GM23248 (cell line): ENCODE measurements at regions not wholly inside any gene's neighbourhood (a gene's known extent, or its start where the extent isn't known, plus 50 kb on each side); places are given as distances from the start of the nearest gene placed in this dataset.
A peak's percentile ranks its signal among the peaks of the same experiment; 100 is the strongest.

Experiments used
- DNase-seq: peaks from one replicate; pipeline ENCODE4 v3.0.0-alpha.2; 2015
- H2AFZ ChIP-seq: fragments of 200-600 bp; sonication (generic); 2 replicates; pipeline ENCODE4 v1.6.1; 2016; ENCODE audit warnings: antibody characterized with exemption
- H3F3A ChIP-seq: fragments of 200-600 bp; sonication (generic); 2 replicates; pipeline ENCODE4 v1.6.1; 2016; ENCODE audit warnings: mild to moderate bottlenecking, antibody characterized with exemption, mixed run types; ENCODE audit not compliant: insufficient read depth
- H3K27ac ChIP-seq: fragments of 200-600 bp; sonication (generic); 2 replicates; pipeline ENCODE4 v1.5.1; 2016; ENCODE audit warnings: mild to moderate bottlenecking
- H3K27me3 ChIP-seq: fragments of 200-600 bp; sonication (generic); replicated peaks from 2 replicates; pipeline ENCODE4 v1.6.1; 2016; ENCODE audit warnings: mild to moderate bottlenecking; ENCODE audit not compliant: insufficient read depth
- H3K36me3 ChIP-seq: fragments of 200-600 bp; sonication (generic); 2 replicates; pipeline ENCODE4 v1.6.1; 2016; ENCODE audit warnings: low read depth, mild to moderate bottlenecking
- H3K4me1 ChIP-seq: fragments of 200-600 bp; sonication (generic); 2 replicates; pipeline ENCODE4 v1.6.1; 2016; ENCODE audit warnings: mild to moderate bottlenecking; ENCODE audit not compliant: insufficient read depth
- H3K4me2 ChIP-seq: fragments of 200-600 bp; sonication (generic); one replicate; pipeline ENCODE4 v1.6.1; 2016; ENCODE audit warnings: mild to moderate bottlenecking; ENCODE audit not compliant: unreplicated experiment
- H3K4me3 ChIP-seq: fragments of 200-600 bp; sonication (generic); 2 replicates; pipeline ENCODE4 v1.5.1; 2016; ENCODE audit warnings: mild to moderate bottlenecking
- H3K79me2 ChIP-seq: fragments of 200-600 bp; sonication (generic); 2 replicates; pipeline ENCODE4 v1.6.1; 2016; ENCODE audit warnings: mild to moderate bottlenecking; ENCODE audit not compliant: insufficient read depth
- H3K9ac ChIP-seq: fragments of 200-600 bp; sonication (generic); 2 replicates; pipeline ENCODE4 v1.6.1; 2016; ENCODE audit warnings: mild to moderate bottlenecking
- H3K9me2 ChIP-seq: fragments of 200-600 bp; sonication (generic); 2 replicates; pipeline ENCODE4 v1.6.1; 2016; ENCODE audit warnings: mixed run types, mild to moderate bottlenecking, moderate library complexity; ENCODE audit not compliant: insufficient read depth
- H3K9me3 ChIP-seq: fragments of 200-600 bp; sonication (generic); one replicate; pipeline ENCODE4 v1.6.1; 2017; ENCODE audit warnings: low read depth
- H4K20me1 ChIP-seq: fragments of 200-600 bp; sonication (generic); 2 replicates; pipeline ENCODE4 v1.6.0; 2016; ENCODE audit not compliant: insufficient read depth
- EZH2 ChIP-seq: fragments of 200-600 bp; sonication (generic); IDR thresholded peaks from 2 replicates; pipeline ENCODE4 v1.6.1; 2018; ENCODE audit warnings: antibody characterized with exemption, mild to moderate bottlenecking; ENCODE audit not compliant: insufficient read depth, poor library complexity, severe bottlenecking
- EZH2phosphoT487 ChIP-seq: fragments of 200-600 bp; sonication (generic); IDR thresholded peaks from 2 replicates; pipeline ENCODE4 v1.6.1; 2018; ENCODE audit warnings: antibody characterized with exemption, moderate library complexity, mild to moderate bottlenecking, low read depth; ENCODE audit not compliant: insufficient read depth
- WGBS, 2 experiments: methylation state at CpG; one replicate each; pipeline ENCODE4 v1.1.6; 2015 to 2017; ENCODE audit warnings: low lambda C conversion rate in 2 of 2, low coverage in 1 of 2; ENCODE audit errors: missing lambda C conversion rate in 2 of 2; 5-methylcytosine and 5-hydroxymethylcytosine counted together
- in situ Hi-C: fragments of 300-500 bp; cut with MboI; formaldehyde crosslinking; loops from 2 replicates; pipeline ENCODE4 v1.15.0; 2020

GRCh38 chr5:6885581-6885980 is 172.3 kb downstream of the TENT4A start:
- no peaks in the 10 kb centered on the region for H3K27me3 ChIP-seq
- H3K4me2 ChIP-seq, result no peak overlapping the region
- DNase-seq, result no peak
- H3K4me3 ChIP-seq, result no peak overlapping the region
- H3K27ac ChIP-seq, result no peak overlapping the region
- H4K20me1 ChIP-seq, result no peaks in the 10 kb centered on the region
- H3K9me2 ChIP-seq, result no peaks in the 10 kb centered on the region
- no peaks in the 10 kb centered on the region for H3F3A ChIP-seq
- in situ Hi-C loops, result no loop called here
- peaks cover 2% of the 10 kb centered on the region for H3K9me3 ChIP-seq
- TF ChIP-seq EZH2 (no peak), EZH2phosphoT487 (no peak)
- H3K36me3 ChIP-seq, result no peaks in the 10 kb centered on the region
- H3K9ac ChIP-seq, result no peak overlapping the region
- H3K79me2 ChIP-seq, result no peaks in the 10 kb centered on the region
- WGBS, 2 experiments, result 38 to 47% methylated on average over 2 of the region's 2 CpGs
- no peak overlapping the region for H2AFZ ChIP-seq
- no peaks in the 10 kb centered on the region for H3K4me1 ChIP-seq

- Histone ChIP-seq H3K9ac (no peak overlapping the region), H3K9me2 (no peaks in the 10 kb centered on the region), H3K4me1 (no peaks in the 10 kb centered on the region), H3K27me3 (no peaks in the 10 kb centered on the region), H3K9me3 (peaks cover 2% of the 10 kb centered on the region), H3K4me2 (no peak overlapping the region), H3K4me3 (no peak overlapping the region), H2AFZ (no peak overlapping the region), H3K27ac (no peak overlapping the region), H3F3A (no peaks in the 10 kb centered on the region), H4K20me1 (no peaks in the 10 kb centered on the region), H3K36me3 (no peaks in the 10 kb centered on the region), H3K79me2 (no peaks in the 10 kb centered on the region)
- in situ Hi-C loops, result no loop called here
- no peak for DNase-seq
- TF ChIP-seq EZH2 (no peak), EZH2phosphoT487 (no peak)
- WGBS, 2 experiments, result 7 to 17% methylated on average over 3 of the region's 3 CpGs
Measured at GRCh38 chr5:6886866-6887265, 173.6 kb downstream of the TENT4A start.

- Histone ChIP-seq H3K9me3 (peaks cover 2% of the 10 kb centered on the region), H3K4me3 (no peak overlapping the region), H2AFZ (no peak overlapping the region), H4K20me1 (no peaks in the 10 kb centered on the region), H3K36me3 (no peaks in the 10 kb centered on the region), H3K27ac (no peak overlapping the region), H3K4me2 (no peak overlapping the region), H3K4me1 (no peaks in the 10 kb centered on the region), H3F3A (no peaks in the 10 kb centered on the region), H3K79me2 (no peaks in the 10 kb centered on the region), H3K9ac (no peak overlapping the region), H3K9me2 (no peaks in the 10 kb centered on the region), H3K27me3 (no peaks in the 10 kb centered on the region)
- WGBS, 2 experiments, result 0 to 3% methylated on average over 1 of the region's 1 CpG
- in situ Hi-C loops, result no loop called here
- TF ChIP-seq EZH2phosphoT487 (no peak), EZH2 (no peak)
- DNase-seq, result no peak
Measured at GRCh38 chr5:6889030-6889429, 175.8 kb downstream of the TENT4A start.

GRCh38 chr5:6899221-6899620 is 186.0 kb downstream of the TENT4A start:
- Histone ChIP-seq H3K9me2 (no peaks in the 10 kb centered on the region), H3K4me2 (no peak overlapping the region), H2AFZ (no peak overlapping the region), H3K4me3 (no peak overlapping the region), H3F3A (no peaks in the 10 kb centered on the region), H3K36me3 (no peaks in the 10 kb centered on the region), H3K4me1 (no peaks in the 10 kb centered on the region), H3K9ac (no peak overlapping the region), H3K9me3 (no peaks in the 10 kb centered on the region), H3K27ac (no peak overlapping the region), H4K20me1 (no peaks in the 10 kb centered on the region), H3K27me3 (no peaks in the 10 kb centered on the region), H3K79me2 (no peaks in the 10 kb centered on the region)
- in situ Hi-C loops, result no loop called here
- TF ChIP-seq EZH2 (no peak), EZH2phosphoT487 (no peak)
- DNase-seq, result peak; percentile 46
- 9 to 10% methylated on average over 9 of the region's 9 CpGs for WGBS, 2 experiments
